CD14-positive monocyte (primary cell): ENCODE measurements at regions not wholly inside any gene's neighbourhood (a gene's known extent, or its start where the extent isn't known, plus 50 kb on each side); places are given as distances from the start of the nearest gene placed in this dataset.

Experiments
- DNase-seq, 3 donors: peaks; one replicate each; pipeline ENCODE4 v3.0.0-alpha.2; 2011 to 2022
- H2AFZ ChIP-seq: 2 replicates; pipeline ENCODE4 v1.6.0; 2012; ENCODE audit warnings: mild to moderate bottlenecking, low read depth, low read length, inconsistent platforms; ENCODE audit not compliant: insufficient read depth, poor library complexity, severe bottlenecking
- H3K27ac ChIP-seq, 2 donors: 1 replicate in 1 of 2; 2 replicates in 1 of 2; pipeline ENCODE4 v1.5.1; 2012 to 2013; ENCODE audit warnings: low read length in 2 of 2, control low read depth in 1 of 2, inconsistent platforms in 1 of 2, low read depth in 1 of 2, mild to moderate bottlenecking in 1 of 2
- H3K27me3 ChIP-seq, 2 donors: one replicate each; pipeline versions ENCODE4 v1.6.0 to v1.6.1; 2011 to 2013; ENCODE audit warnings: low read length in 2 of 2; ENCODE audit not compliant: control insufficient read depth in 2 of 2, insufficient read depth in 2 of 2
- H3K36me3 ChIP-seq, 2 donors: replicated peaks in 1 of 2; 1 replicate in 1 of 2; 2 replicates in 1 of 2; pipeline versions ENCODE4 v1.5.1 to v1.6.1; 2012 to 2013; ENCODE audit warnings: low read length in 2 of 2, control low read depth in 1 of 2, inconsistent platforms in 1 of 2, mild to moderate bottlenecking in 1 of 2; ENCODE audit not compliant: insufficient read depth in 2 of 2, control insufficient read depth in 1 of 2
- H3K4me1 ChIP-seq, 2 donors: 1 replicate in 1 of 2; 2 replicates in 1 of 2; pipeline versions ENCODE4 v1.5.1 to v1.6.1; 2012 to 2013; ENCODE audit warnings: low read length in 2 of 2, control low read depth in 1 of 2, inconsistent platforms in 1 of 2, mild to moderate bottlenecking in 1 of 2, moderate library complexity in 1 of 2; ENCODE audit not compliant: insufficient read depth in 2 of 2, control insufficient read depth in 1 of 2
- H3K4me2 ChIP-seq: replicated peaks from 2 replicates; pipeline ENCODE3; 2012; ENCODE audit warnings: low read length, moderate library complexity, mild to moderate bottlenecking; ENCODE audit not compliant: poor library complexity, severe bottlenecking; ENCODE audit errors: extremely low read depth
- H3K4me3 ChIP-seq, 3 experiments: fragments of 200-600 bp in 1 of 3; sonication (generic) in 1 of 3; replicated peaks in 1 of 3; 1 replicate in 2 of 3; 2 replicates in 1 of 3; pipeline ENCODE4 v1.5.1; 2011 to 2013; ENCODE audit warnings: low read length in 3 of 3, mild to moderate bottlenecking in 3 of 3, control low read depth in 2 of 3, low read depth in 2 of 3, inconsistent platforms in 1 of 3, moderate library complexity in 1 of 3
- H3K79me2 ChIP-seq: 2 replicates; pipeline ENCODE4 v1.6.0; 2012; ENCODE audit warnings: mild to moderate bottlenecking, control low read depth, inconsistent platforms, low read length, moderate library complexity; ENCODE audit not compliant: insufficient read depth
- H3K9ac ChIP-seq: 2 replicates; pipeline ENCODE4 v1.6.0; 2017; ENCODE audit warnings: low read length, mild to moderate bottlenecking; ENCODE audit not compliant: insufficient read depth, poor library complexity, severe bottlenecking
- H3K9me3 ChIP-seq, 2 donors: replicated peaks in 1 of 2; 1 replicate in 1 of 2; 2 replicates in 1 of 2; pipeline versions ENCODE4 v1.5.1 to v1.6.1; 2012 to 2013; ENCODE audit warnings: low read length in 2 of 2, control low read depth in 1 of 2; ENCODE audit not compliant: control insufficient read depth in 1 of 2, insufficient read depth in 1 of 2
- H4K20me1 ChIP-seq: 2 replicates; pipeline ENCODE4 v1.6.0; 2012; ENCODE audit warnings: mild to moderate bottlenecking, low read length, control low read depth, moderate library complexity; ENCODE audit not compliant: insufficient read depth
- H3K27ac Mint-ChIP-seq, 7 donors: one replicate each; pipeline ENCODE4 v1.8.0; 2020; ENCODE audit warnings: mild to moderate bottlenecking in 7 of 7, mixed read lengths in 7 of 7, moderate library complexity in 6 of 7, inconsistent platforms in 2 of 7
- H3K27me3 Mint-ChIP-seq, 3 donors: one replicate each; pipeline ENCODE4 v1.8.0; 2021 to 2022; ENCODE audit warnings: low read depth in 3 of 3, mild to moderate bottlenecking in 3 of 3, mixed read lengths in 3 of 3, moderate library complexity in 3 of 3, inconsistent platforms in 1 of 3
- H3K36me3 Mint-ChIP-seq, 2 donors: one replicate each; pipeline ENCODE4 v1.8.0; 2020; ENCODE audit warnings: mixed read lengths in 2 of 2, inconsistent platforms in 1 of 2, mild to moderate bottlenecking in 1 of 2
- H3K4me1 Mint-ChIP-seq: one replicate; pipeline ENCODE4 v1.8.0; 2020; ENCODE audit warnings: mild to moderate bottlenecking, mixed read lengths
- H3K4me3 Mint-ChIP-seq, 2 donors: one replicate each; pipeline ENCODE4 v1.8.0; 2020; ENCODE audit warnings: mild to moderate bottlenecking in 2 of 2, mixed read lengths in 2 of 2, moderate library complexity in 1 of 2
- H3K9me3 Mint-ChIP-seq, 7 donors: one replicate each; pipeline ENCODE4 v1.8.0; 2020 to 2022; ENCODE audit warnings: mixed read lengths in 7 of 7, mild to moderate bottlenecking in 6 of 7, moderate library complexity in 6 of 7, inconsistent platforms in 2 of 7
- CTCF ChIP-seq: fragments of 200-600 bp; IDR thresholded peaks from one replicate; pipeline ENCODE4 v1.8.0; 2022; ENCODE audit warnings: antibody characterized with exemption, mild to moderate bottlenecking
- WGBS: methylation state at CpG from one replicate; pipeline ENCODE4 v1.1.5; 2013; ENCODE audit warnings: missing lambda C conversion rate; ENCODE audit not compliant: insufficient coverage; 5-methylcytosine and 5-hydroxymethylcytosine counted together
- intact Hi-C, 2 donors: fragments of 100-400 bp; cut with micrococcal nuclease; formaldehyde crosslinking; loops; one replicate each; pipeline versions ENCODE4 v1.15.0 to v1.15.1; 2023

- Mint-ChIP-seq H3K4me3 (no peak overlapping the region), H3K27me3 (peaks cover 2 to 8% (median 4%) of the 10 kb centered on the region in 3 donors), H3K36me3 (no peaks in the 10 kb centered on the region), H3K27ac (no peak overlapping the region), H3K9me3 (peaks cover 0 to 7% (median 1%) of the 10 kb centered on the region in 7 donors), H3K4me1 (no peaks in the 10 kb centered on the region)
- no peak overlapping the region for H2AFZ ChIP-seq
- H3K9ac ChIP-seq: no peak overlapping the region
- H3K9me3 ChIP-seq: no peaks in the 10 kb centered on the region
- no CpG with 5 or more reads among the region's 6 CpGs for WGBS
- TF ChIP-seq CTCF: no peak
- H3K4me2 ChIP-seq: no peak overlapping the region
- H3K4me3 ChIP-seq: no peak overlapping the region
- no peaks in the 10 kb centered on the region for H3K79me2 ChIP-seq
- no peaks in the 10 kb centered on the region for H3K27me3 ChIP-seq
- no peak overlapping the region for H3K27ac ChIP-seq
- no peaks in the 10 kb centered on the region for H4K20me1 ChIP-seq
- intact Hi-C loops: no loop called here
- H3K36me3 ChIP-seq: no peaks in the 10 kb centered on the region
- no peak for DNase-seq
- H3K4me1 ChIP-seq: no peaks in the 10 kb centered on the region
Observed at GRCh38 chr5:17070647-17071046, 134.6 kb upstream of the MYO10 start.

GRCh38 chr5:17075236-17075635 lies 139.1 kb upstream of the MYO10 start:
- Mint-ChIP-seq H3K27ac (no peak overlapping the region), H3K9me3 (peaks cover 0 to 7% (median 1%) of the 10 kb centered on the region in 7 donors), H3K27me3 (peaks cover 2 to 11% (median 4%) of the 10 kb centered on the region in 3 donors), H3K4me1 (peaks cover 3% of the 10 kb centered on the region), H3K4me3 (no peak overlapping the region), H3K36me3 (no peaks in the 10 kb centered on the region)
- Histone ChIP-seq H3K36me3 (no peaks in the 10 kb centered on the region), H4K20me1 (no peaks in the 10 kb centered on the region), H2AFZ (no peak overlapping the region), H3K9ac (no peak overlapping the region), H3K27ac (no peak overlapping the region), H3K79me2 (no peaks in the 10 kb centered on the region), H3K9me3 (no peaks in the 10 kb centered on the region), H3K4me2 (no peak overlapping the region), H3K4me1 (no peaks in the 10 kb centered on the region), H3K27me3 (no peaks in the 10 kb centered on the region), H3K4me3 (no peak overlapping the region)
- intact Hi-C loops: no loop called here
- no peak for TF ChIP-seq CTCF
- WGBS: no CpG with 5 or more reads among the region's 4 CpGs
- no peak for DNase-seq
